Left lobe of liver (tissue), 2 donors: ENCODE measurements at regions not wholly inside any gene's neighbourhood (a gene's known extent, or its start where the extent isn't known, plus 50 kb on each side); places are given as distances from the start of the nearest gene placed in this dataset.
"Not testable (repeated sequence)": the region's sequence is repeated elsewhere in the genome, so short reads cannot be mapped to it uniquely, and the experiment has no call there.

ENCODE experiments used
- ATAC-seq: fragments of 200-7000 bp; cut with Tn5 transposase; one replicate; pipeline ENCODE4 v1.9.1; 2020; ENCODE audit warnings: mild to moderate bottlenecking, moderate library complexity
- DNase-seq: peaks from one replicate; pipeline ENCODE4 v3.0.0-alpha.2; 2020; ENCODE audit warnings: low spot score
- donor health status: DM: no; HTN: no; CAD: no; lungs with moderate emphysema.
- donor health status: DM: no; HTN: yes; CAD: no.

DNA sequence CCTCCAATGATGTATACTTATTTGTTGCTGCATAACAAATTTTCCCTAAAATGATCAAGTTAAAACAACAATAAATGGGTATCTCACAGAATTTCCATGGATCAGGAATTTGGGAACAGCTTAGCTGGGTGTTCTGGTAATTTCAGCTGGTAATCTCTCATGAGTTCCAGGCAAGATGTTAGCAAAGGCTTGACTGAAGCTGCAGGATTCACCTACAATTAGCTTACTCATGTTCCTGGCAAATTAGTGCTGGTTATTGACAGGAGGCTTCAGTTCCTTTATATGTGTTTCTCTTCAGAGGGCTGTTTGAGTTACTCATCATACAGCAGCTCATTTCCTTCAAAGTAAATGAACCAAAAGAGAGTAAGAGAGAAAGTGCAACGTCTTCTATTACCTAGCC is 506.3 kb upstream of the IMPG1 start:
- ATAC-seq (no peak), DNase-seq (no peak)

DNA sequence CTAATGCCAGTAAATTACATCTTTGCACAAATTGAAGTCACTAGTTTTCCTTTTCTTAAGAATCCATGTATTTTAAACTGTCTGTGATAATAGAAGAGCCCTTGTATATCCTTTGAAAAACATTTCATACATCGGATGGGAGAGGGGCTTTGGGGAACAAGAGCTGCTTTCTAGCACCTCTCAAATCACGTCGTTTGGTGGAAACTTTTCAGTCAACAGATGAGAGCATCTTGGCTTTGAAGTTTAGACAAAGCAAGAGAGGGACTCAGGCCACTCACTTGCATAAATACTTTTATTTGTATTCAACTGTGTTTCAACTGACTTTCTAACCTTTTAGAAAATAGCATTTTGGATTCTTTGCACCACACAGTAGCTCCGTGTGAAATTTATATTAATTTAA is 502.3 kb upstream of the IMPG1 start:
- DNase-seq (no peak), ATAC-seq (no peak)

DNA sequence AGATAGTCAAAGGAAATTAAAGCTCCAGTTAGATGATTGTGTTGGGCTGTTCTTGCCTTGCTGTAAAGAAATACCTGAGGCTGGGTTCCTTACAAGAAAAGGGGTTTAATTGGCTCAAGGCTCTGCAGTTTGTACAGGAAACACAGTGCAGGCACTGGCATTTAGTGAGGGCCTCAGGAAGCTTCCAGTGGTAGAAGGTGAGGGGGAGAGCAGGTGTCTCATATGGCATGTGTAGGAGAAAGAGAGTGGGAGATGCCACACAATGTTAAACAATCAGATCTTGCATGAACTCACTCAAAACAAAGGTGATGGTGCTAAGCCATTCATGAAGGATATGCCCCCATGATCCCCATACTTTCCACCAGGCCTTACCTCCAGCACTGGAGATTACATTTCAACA is 493.5 kb upstream of the IMPG1 start:
- no peak for ATAC-seq
- no peak for DNase-seq

DNA sequence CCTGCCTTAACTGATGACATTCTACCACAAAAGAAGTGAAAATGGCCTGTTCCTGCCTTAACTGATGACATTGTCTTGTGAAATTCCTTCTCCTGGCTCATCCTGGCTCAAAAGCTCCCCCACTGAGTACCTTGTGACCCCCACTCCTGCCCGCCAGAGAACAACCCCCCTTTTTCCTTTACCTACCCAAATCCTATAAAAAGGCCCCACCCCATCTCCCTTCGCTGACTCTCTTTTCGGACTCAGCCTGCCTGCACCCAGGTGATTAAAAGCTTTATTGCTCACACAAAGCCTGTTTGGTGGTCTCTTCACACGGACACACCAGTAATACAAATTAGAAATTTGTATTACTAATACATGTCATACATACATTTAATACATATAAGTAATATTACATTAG is 489.9 kb upstream of the IMPG1 start:
- not testable (repeated sequence) for DNase-seq, ATAC-seq

DNA sequence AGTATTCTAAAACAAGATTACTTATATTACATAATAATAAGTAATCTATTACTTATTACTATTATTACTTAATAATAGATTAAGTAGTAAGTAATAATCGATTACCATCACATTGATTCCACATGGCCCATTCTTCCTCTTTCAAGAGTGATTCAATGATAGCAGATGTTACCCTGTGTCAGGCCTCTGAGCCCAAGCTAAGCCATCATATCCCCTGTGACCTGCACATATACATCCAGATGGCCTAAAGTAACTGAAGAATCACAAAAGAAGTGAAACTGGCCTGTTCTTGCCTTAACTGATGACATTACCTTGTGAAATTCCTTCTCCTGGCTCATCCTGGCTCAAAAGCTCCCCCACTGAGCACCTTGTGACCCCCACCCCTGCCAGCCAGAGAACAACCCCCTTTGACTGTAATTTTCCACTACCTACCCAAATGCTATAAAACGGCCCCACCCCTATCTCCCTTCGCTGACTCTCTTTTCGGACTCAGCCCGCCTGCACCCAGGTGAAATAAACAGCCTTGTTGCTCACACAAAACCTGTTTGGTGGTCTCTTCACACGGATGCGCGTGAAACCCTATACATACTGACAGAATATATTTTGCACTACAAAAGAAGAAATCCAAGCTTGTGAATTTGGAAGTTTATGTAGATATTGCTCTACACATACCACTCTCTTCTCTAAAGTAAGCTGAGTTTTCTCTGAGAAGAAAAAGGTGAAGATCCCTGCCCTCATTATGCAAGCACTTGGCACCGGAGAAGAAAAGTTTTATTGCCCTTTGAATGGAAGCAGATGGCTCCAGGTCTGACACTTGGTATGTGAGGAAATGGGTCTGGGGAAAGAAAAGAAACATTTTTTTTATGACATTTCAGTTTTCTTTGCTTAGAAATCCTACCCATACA is 488.6 kb upstream of the IMPG1 start:
- not testable (repeated sequence) for DNase-seq, ATAC-seq

DNA sequence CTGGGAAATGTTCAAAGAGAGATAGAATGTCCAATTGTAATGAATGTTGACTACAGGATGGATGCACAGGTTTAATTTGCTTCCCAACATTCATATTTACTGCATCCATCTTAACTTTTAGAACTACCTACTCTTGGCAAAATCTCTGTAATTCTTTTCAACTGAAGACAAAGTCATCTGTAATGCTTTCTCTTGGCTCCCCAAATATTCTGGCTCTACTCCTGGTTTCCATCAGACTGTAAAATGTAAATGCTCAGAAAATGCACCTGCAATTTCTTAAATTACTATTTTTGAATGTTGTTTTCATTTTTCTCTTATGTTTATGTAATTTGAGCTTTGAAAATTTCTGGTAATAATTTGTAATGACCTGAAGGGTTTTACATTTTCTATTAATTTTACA is 480.8 kb upstream of the IMPG1 start:
- no peak for ATAC-seq
- DNase-seq, result no peak

DNA sequence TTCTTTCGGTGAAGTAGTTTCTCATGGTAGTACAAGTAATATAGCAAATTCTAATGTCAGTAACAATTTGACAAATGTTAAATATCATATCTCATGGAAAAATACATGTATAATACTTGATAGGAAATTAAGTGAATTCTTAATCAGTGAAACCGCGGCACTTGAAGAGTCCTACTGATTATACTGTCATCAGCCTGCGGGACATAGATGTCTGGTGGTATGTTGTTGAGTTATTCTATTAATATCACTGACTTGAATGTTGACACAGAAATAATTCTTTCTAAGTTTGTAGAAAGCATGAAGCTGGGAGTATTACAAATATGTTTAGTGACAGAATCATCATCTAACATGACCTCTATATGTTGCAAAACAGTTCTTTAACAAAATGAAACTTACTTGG is 479.8 kb upstream of the IMPG1 start:
- ATAC-seq, result no peak
- no peak for DNase-seq

DNA sequence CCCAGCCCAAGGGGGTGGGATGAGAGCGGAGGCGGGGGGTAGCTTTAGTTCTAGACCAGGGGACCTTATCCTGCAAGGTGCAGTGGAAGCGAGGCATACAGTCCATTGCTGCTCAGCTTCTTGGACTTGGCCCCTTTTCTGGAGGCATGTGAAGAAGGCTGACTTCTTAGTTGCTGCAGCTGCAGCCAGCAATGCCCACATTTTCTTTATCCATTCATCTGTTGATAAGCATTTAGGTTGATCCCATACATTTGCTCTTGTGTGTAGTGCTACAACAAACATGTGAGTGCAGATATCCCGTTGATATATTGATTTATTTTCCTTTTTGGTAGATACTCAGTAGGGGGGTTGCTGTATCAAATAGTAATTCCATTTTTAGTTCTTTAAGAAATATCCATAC is 461.2 kb upstream of the IMPG1 start:
- no peak for DNase-seq
- no peak for ATAC-seq

DNA sequence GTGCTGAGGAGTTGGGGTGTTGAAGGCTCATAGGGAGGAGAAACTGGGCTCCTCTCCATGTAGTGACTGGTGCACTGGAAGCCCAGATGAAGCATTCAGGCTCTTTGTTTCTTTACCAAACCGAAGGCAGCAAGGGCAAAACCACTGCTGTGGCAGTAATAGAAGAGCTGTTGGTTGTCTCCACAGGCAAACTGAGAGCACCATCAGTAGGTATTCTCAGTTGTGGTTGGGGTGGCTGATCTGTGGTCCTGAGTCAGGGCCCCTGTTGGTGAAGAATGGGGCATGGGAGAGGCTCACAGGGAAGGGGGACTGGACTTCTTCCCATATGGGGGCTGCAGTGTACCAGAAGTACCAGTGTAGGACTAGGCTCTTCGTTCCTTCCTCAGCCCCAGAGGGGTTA is 460.2 kb upstream of the IMPG1 start:
- no peak for ATAC-seq
- DNase-seq, result no peak

DNA sequence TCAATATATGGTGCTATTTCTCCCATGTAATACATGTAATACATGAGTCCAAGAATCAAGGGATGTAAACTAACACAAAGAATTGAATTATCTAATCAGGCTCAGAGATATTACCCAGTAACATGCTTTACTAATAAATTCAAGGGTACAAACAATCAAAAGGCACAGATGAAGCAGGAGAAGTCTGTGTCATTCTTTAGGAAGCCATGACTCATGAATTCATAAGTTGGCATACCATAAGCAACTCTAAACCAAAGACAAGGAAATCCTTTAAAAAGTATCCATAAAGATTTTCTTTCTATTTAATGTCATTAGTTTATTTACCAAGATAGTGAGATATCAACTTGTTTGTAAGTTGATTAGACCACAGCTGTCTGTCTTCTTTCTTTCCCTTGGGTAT is 446.0 kb upstream of the IMPG1 start:
- ATAC-seq (no peak), DNase-seq (no peak)

DNA sequence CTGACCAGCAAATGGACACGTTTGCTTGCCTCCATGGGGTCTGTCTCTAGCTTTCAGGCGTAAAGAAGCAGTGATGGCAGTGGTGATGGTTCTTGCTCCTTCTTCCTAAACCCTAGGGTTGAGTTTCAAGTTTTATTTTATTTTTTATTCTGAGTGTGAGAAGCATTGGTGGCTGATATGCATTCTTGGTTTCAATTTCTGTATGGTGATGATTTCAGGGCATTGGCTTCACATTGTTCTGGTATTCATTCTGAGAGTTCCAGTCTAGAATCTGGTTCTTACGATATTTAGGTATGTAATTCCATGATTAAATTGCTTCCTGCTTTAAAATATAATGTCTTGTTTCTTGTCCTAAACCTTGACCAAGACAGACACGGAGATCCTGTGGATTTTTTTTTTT is 444.5 kb upstream of the IMPG1 start:
- ATAC-seq, result no peak
- no peak for DNase-seq

DNA sequence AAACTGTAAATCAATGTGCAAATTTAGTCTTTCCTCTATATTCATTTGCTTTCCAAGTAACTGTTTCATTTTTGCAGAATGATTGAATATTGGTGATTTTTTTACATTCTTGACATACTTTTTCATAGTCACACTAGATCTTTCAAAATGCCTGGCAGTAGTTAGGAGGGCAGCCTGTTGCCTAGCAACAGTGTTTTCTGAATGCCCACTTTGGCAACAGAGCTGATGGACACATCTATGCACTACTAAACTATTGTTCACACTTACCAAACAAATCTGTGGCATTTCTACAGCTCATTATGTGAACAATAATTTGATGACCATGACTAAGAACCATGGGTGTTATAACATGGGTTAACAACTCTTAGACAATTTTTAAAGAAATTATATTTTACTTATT is 438.0 kb upstream of the IMPG1 start:
- no peak for ATAC-seq
- DNase-seq, result no peak

DNA sequence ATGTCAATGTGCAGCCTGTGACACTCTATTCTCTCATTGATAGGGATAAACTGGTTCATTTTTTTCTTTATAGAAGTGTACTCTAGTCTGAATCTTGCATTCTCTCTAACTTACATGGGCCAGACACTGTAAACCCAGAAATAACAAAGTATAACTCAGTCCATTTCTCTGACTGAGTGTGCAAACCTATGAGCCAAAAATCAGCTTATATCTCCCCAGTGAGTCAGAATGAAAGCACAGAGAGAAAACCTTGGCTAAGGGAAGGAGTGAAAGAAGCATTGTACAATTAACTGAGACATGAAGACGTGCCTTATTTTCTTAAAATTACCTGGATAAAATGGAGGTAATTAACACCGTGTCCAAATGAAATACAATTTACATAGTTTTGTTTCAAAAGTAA is 436.9 kb upstream of the IMPG1 start:
- no peak for DNase-seq
- ATAC-seq, result no peak

DNA sequence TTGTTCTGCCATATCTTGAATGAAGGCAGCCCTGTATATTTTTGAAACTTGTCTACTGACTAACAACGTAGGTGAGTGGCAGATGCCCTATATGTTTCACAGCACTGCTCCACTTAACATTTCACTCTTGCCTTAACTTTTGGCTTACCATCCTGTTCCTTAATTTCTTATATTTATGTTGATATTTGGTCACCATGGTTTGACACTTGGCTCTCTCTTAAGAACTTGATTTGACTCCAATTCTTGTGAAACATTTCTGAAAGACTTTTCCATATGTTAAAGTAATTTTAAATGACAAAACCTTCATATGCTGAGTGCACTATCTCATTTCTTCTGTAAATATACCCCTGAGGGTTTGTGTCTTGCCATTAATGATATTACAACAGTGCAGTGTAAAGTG is 434.3 kb upstream of the IMPG1 start:
- no peak for ATAC-seq
- no peak for DNase-seq

DNA sequence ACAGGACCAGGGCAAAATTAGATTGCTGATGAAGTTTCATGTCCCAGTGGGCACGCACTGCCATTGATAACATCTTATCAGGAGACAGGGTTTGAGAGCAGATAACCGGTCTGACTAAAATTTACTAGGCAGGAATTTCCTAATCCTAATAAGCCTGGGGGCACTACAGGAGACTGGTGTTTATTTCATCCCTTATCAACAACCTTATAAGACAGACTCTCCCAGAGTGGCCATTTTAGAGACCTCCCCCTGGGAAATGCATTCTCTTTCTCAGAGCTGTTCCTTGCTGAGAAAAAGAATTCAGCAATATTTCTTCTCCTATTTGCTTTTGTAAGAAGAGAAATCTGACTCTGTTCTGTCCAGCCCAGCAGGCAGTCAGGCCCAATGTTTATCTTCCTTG is 423.4 kb upstream of the IMPG1 start:
- no peak for DNase-seq
- ATAC-seq, result no peak

DNA sequence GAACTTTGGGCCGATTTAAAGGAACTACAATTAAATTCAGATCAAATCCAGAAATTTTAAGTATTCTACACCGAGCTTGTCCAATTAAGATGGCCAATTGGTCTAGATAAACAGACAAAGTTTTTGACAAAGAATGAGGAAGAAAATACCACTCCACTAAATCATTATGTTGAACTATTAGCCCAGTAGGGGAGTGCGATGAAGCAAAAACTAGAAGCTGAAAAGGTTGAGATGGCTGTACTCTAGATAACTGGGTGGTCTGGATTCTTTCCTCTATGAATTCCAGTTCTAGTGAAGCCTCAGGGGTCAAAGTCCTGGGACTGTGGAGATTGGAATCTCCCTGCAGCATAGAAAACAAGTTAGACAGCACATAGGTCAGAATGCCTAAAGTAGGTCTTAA is 418.9 kb upstream of the IMPG1 start:
- DNase-seq, ATAC-seq: not testable (repeated sequence)

DNA sequence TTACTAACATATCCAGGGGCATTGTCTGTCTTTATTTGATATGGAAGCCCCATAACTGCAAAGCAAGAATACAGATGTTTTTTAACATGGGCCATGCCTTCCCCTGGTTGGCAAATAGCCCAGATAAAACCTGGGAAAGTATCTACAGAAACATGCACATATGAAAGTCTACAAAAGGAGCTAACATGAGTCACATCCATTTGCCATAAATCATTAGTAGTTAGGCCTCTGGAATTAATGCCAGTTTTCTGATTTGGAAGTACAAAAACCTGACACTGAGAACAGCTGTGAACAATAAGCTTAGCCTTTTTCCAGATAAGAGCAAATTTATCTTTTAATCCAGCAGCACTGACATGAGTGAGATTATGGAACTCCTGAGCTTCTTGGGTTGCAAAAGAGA is 418.0 kb upstream of the IMPG1 start:
- no peak for ATAC-seq

DNA sequence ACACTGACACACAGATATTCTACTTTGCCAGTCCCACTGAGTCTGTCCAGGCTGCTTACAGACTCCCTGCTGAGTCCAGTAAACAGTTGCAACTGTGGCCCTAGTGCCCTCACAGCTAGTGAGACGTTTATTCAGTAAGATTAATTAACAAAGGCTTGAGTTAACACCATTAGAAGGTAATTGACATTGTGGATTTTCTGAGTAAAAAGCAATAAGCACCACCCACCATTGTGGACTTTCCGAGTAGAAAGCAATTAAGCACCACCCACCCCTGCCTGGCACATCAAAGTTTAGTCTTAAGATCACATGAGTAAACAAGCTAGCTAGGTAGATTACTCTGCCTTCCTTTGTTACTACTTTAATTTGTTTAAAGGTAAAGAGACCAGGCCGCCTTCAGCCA is 408.6 kb upstream of the IMPG1 start:
- no peak for ATAC-seq
- no peak for DNase-seq

More for the DNA sequence above, 418.0 kb upstream of the IMPG1 start:
- no peak for DNase-seq

DNA sequence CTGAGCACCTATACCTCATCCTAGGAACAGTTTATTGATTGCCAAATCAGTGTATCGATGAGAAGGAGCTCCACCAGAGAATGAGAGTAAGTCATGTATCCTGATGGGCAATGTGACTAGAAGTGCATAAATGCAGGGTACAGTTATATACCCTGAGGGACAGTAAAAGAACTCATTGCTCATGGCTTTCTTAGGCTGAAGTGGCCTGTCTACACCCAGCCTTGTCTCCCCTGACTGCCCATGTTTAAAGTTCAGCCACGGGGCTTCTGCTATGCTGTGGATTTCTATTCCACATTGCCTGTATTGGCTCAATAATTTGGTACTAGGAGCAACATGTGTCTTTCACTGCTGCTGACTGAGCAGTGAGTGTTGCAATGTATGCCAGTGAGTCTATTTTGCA is 400.4 kb upstream of the IMPG1 start:
- no peak for DNase-seq
- ATAC-seq, result no peak

DNA sequence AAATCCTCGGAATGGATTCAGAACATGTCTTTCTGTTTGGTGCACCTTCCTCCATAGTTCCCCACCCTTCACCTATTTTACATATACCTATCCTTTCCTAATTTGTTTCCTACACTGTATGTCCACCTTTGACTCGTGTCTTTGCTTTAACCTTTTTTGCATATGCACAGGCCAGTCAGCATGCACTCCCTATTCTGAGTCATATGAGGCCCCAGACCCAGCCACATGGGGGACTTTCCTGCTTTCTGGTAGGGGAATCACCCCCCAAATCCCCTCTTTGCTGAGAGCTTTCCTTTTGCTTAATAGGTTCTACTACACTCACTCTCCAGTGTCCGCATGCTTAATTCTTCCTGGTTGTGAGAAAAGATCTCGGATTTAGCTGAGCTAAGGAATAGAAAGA is 393.8 kb upstream of the IMPG1 start:
- no peak for ATAC-seq
- no peak for DNase-seq

DNA sequence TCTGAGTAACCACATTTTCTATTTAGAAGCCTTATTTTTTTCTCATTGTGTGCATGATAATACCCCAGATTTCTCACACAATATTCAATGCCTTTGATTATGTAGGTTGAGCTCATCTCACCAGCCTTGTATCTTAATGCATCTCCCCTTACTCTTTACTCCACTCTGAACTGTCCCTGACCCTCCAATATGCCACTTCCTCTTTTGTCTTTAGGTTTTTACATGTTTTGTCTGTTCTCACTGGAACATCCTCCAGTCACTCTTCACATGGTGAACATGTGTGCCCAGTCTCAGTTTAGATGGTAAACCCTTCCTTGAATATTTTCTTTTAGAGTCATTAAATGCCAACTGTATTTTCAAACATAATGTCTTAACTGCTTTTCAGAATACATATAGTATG is 392.9 kb upstream of the IMPG1 start:
- ATAC-seq (no peak), DNase-seq (no peak)

DNA sequence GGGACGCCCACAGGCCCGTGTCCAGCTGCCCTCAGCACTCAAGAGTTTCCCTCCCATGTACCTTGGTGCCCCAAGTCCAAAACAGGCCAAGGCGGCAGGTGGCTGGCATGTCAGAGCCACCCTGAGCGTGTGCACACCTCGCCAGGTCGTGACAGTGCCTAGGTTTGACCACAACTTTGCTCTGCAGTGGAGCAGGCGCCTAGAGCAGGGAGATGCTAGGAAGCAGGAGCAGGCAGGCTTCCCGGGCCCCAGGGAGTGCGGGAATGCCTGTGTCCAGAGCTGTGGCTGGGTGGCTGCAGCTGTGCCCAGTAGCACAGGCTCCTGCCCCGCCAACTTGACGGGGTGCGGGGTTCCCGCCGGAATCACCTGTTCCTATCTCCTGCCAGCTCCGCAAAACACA is 380.8 kb upstream of the IMPG1 start:
- DNase-seq (no peak), ATAC-seq (no peak)
